GF-D8 (cell line): ENCODE measurements at regions not wholly inside any gene's neighbourhood (a gene's known extent, or its start where the extent isn't known, plus 50 kb on each side); places are given as distances from the start of the nearest gene placed in this dataset.
"Not testable (repeated sequence)": the region's sequence is repeated elsewhere in the genome, so short reads cannot be mapped to it uniquely, and the experiment has no call there.

ENCODE experiments used
- DNase-seq: peaks from one replicate; lab custom pipeline; 2025; lab: John Stamatoyannopoulos, UW

DNA sequence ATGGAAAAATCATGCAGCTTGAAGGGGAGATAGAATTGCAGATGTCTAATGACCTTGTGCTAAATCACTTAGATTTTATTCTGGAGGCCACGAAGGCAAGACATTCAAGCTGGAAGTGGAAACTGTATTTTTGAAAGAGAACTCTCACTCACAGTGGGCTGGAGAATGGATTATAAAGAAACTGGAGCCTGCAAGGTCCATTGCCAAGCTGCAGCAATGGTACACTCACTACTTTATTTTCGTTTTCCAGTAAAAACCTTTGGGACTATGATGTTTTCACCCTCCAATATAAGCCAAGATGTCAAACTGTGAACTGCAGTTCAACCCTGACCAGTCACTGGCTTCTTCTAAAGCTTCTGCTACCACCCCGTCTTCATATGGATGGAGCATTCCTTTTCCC is 62.0 kb downstream of the SKIDA1 start:
- DNase-seq, result no peak

DNA sequence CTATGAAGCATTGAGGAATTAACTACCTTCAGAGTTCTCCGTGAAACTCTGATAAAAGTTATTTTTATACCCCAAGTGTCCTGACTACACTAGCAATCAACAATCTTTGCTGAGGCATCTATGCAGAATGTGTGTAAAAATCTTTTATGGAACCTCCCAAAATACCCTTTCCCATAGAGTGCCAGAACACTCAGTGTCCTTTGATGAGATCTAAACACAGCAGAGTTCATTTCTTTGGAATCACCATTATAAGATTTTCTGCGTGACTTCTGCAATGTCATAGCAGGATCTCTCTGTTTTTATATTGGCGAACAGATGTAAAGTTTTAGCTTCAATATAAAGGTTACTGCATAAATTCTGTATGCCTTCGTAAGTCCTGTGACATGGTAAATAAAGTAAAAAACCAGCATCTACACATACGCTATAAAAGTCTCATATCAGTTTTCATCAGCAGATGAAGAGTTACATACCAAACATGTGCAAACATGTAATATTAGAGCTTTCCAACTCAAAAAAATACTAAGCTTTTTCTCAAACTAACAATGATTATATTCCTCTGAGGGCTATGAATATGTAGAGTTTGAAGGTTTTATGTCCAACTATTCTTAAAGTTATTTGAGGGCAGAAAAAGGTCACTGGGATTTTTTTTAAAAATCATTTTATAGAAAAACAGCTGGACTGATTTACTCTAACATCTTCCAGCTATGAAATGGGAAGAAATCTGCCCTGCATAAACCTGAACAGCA is 67.2 kb downstream of the SKIDA1 start:
- DNase-seq, result no peak

DNA sequence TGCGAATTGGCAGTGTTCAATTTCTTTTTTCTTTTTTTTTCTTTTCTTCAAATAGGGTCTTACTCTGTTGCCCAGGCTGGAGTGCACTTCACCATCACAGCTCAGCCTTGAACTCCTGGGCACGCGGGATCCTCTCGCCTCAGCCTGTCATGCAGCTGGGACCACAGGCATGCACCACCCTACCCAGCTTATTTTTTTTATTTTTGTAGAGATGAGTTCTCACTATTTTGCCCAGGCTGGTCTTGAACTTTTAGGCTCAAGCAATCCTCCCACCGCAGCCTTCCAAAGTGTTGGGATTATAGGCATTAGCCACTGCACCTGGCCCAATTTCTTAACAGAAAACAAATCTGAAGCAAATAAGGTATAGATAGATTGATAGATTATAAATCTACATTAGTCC is 69.3 kb downstream of the SKIDA1 start:
- no peak for DNase-seq

DNA sequence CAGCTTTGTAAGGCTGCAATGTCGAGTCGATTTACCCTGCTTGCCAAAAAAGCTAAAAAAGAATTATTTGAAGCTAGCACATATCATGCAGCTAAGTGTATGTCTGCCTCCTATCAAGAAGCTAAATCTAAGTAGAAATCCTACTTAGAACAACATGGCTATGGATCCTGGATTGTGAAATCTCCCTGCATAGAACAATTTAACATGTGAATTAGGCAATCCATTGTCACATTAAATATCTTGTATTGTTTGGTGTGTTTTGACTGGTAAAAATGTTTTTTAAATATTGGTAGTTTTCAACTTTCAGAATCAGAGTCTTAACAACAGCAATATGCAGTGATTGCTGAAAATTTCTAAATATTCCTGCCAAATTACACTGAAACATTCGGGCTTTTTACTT is 73.3 kb downstream of the SKIDA1 start:
- no peak for DNase-seq

DNA sequence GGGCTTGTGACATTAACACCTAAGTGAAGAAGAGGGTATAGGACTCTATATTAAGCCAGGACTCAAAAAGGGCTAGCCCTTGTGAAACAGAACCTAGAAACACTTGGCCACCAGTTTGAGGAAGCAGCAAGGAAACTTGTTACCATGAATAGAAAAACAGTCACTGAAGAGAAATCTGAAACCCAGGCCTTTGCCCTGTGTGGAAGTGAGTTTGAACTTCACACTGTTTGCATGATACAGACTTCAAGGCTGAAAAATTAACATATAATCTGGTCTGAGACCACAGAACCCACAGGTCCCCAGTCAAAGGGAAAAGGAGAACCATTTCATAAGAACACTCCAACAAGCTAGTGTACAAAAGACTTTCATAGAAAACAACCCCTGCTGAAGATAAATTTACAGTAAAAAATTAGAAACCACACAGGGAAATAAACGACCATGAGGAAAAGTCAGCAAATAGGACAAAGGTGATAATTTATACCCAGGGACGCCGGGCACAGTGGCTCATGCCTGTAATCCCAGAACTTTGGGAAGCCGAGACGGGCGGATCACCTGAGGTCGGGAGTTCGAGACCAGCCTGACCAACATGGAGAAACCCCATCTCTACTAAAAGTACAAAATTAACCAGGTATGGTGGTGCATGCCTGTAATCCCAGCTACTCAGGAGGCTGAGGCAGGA is 76.1 kb downstream of the SKIDA1 start:
- no peak for DNase-seq

- no peak for DNase-seq
Measured at GRCh38 chr10:21445163-21445562, 80.3 kb downstream of the SKIDA1 start.

GRCh38 chr10:21441625-21442024 is 83.9 kb downstream of the SKIDA1 start:
- no peak for DNase-seq

DNA sequence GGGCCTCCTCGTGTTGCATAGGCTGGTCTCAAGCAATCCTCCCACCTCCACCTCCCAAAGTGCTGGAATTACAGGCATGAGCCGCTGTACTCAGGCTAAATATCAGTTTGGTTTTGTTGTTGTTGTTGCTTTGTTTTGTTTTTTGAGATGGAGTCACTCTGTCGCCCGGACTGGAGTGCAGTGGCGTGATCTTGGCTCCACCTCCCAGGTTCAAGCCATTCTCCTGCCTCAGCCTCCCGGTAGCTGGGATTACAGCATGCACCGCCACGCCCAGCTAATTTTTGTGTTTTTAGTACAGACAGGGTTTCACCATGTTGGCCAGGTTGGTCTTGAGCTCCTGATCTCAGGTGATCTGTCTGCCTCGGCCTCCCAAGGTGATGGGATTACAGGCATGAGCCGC is 86.6 kb downstream of the SKIDA1 start:
- not testable (repeated sequence) for DNase-seq

- DNase-seq, result no peak
Measured at GRCh38 chr10:21437770-21438382, 87.6 kb downstream of the SKIDA1 start.

GRCh38 chr10:21432266-21432665 is 93.2 kb downstream of the SKIDA1 start:
- DNase-seq, result no peak

DNA sequence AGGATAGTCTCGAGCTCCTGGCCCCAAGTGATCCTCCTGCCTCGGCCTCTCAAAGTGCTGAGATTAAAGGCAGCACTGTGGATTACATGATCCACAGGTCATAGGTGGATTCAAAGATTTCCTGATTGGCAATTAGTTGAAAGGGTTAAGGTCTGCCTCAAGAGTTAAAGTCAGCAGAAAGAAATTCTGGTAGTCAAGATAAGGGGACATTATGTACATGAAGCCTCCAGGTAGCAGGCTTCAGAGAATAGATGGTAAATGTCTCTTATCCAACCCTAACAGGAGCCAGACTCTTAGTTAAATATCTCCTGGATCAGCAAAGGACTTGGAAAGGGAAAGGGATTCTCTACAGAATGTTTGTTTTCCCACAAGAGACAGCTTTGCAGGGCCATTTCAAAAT is 93.7 kb downstream of the SKIDA1 start:
- DNase-seq, result no peak

DNA sequence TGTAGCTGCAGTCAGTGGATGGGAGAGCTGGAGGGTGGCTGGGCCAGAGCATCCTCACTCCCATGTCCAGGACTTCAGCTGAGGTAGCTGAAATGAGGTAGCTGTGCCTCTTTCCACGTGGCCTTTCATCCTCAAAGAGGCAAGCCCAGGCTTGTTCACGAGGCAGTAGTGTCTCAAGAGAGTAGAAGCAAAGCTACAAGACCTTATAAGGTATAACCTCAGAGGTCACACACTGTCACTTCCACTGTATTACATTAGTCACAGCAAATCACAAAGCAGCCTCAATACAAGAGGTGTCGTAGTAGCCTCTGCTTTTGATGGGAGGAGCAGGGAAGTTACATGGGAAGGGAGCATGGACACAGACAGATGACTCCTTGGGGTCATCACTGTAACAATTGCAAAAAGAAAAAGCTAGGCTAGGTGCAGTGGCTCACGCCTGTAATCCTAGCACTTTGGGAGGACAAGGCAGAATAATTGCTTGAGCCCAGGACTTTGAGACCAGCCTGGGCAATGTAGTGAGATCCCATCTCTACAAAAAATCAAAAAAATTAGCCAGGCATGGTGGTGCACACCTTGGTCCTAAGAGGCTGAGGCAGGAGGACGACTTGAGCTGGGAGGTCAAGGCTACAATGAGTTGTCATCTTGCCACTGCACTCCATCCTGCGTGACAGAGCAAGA is 97.5 kb downstream of the SKIDA1 start:
- DNase-seq, result no peak

- DNase-seq, result no peak
Measured at GRCh38 chr10:21424459-21424861, 101.0 kb downstream of the SKIDA1 start.

GRCh38 chr10:21423850-21424249 is 101.6 kb downstream of the SKIDA1 start:
- DNase-seq, result no peak

DNA sequence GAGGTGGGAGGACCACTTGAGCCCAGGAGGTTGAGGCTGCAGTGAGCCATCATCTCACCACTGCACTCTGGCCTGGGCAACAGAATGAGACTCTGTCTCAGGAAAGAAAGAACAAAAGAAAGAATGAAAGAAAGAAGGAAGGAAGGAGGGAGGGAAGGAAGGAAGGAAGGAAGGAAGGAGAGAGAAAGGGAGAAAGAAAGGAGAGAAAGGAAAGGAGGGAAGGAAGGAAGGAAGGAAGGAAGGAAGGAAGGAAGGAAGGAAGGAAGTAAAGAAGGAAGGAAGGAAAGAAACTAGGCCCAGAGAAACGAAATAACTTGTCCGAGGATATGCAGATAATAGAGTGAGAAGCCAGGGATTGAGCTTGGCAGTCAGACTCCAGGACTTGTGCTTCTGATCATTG is 102.1 kb downstream of the SKIDA1 start:
- DNase-seq, result no peak

GRCh38 chr10:21421794-21422193 is 103.7 kb downstream of the SKIDA1 start:
- DNase-seq, result no peak

DNA sequence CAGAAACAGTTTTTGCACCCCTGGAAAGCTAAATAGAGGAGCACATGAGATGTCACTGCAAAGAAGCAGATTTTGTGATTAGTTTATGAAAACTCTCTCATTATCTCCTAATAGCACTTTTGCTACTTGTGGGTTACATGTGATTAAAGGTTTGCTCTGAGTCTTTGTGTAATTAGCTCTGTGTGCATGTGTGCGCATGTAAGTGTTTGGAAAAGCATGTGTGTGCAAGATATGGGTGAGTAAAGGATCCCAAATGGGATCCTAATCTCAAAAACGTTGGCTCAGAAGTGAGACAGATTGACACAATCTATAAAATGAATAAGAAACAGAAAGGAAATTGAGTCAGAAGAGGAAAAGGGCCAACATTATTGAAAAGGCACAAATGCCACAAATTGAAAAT is 104.5 kb downstream of the SKIDA1 start:
- DNase-seq, result no peak

DNA sequence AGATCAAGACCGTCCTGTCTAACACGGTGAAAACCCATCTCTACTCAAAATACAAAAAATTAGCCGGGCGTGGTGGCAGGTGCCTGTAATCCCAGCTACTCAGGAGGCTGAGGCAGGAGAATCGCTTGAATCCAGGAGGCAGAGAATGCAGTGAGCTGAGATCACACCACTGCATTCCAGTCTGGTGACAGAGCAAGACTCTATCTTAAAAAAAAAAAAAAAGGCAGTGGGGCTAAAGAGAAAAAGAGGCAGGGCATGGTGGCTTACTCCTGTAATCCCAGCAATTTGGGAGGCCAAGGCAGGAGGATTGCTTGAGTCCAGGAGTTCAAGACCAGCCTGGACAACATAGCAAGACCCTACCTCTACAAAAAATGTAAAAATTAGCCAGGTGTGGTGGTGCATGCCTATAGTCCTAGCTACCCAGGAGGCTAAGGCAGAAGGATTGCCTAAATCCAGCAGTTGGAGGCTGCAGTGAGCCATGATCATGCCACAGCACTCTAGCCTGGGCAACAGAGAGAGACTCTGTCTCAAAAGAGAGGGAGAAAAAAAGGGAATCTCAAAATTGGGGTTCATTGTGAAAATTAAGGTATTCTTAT is 106.4 kb downstream of the SKIDA1 start:
- not testable (repeated sequence) for DNase-seq

DNA sequence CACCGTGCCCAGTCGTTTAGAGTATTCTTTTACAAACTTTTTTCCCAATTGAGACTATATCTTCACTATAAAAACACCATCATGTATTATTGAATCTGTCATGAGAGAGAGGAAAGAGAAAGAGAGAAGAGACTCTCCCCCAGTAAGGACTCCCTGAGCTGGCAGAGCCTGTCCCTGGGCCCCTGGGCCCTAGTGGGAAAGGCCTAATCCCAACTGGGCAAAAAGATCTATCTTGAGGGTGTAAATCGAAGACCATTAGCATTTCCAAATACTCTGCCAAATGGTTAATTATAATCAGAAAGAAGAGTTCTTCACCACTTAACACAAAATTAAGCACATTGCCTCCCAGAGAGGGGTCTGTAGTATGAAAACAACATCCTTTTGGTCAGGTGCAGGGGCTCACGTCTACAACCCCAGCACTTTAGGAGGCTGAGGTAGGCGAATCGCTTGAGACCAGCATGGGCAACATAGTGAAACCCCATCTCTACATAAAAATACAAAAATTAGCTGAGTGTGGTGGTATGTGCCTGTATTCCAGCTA is 108.2 kb downstream of the SKIDA1 start:
- no peak for DNase-seq

DNA sequence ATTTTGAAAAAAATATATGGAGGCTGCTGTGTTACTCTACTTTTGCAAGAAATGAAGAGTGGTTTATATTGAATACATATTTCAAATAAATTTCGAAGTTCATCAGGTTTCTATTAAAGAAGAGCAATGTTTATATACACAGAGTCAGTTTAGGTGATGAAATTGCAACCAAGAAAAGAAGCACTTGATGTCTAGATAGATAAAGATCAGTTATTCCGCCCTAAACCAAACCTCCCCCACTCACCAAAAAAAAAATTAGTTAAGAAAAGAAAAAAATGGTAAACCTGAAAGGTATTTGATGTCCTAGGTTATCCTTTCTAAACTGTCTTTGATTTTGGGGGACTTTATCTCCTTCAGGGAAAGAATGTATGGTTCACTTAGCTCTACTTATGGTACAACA is 111.8 kb downstream of the SKIDA1 start:
- DNase-seq, result no peak

DNA sequence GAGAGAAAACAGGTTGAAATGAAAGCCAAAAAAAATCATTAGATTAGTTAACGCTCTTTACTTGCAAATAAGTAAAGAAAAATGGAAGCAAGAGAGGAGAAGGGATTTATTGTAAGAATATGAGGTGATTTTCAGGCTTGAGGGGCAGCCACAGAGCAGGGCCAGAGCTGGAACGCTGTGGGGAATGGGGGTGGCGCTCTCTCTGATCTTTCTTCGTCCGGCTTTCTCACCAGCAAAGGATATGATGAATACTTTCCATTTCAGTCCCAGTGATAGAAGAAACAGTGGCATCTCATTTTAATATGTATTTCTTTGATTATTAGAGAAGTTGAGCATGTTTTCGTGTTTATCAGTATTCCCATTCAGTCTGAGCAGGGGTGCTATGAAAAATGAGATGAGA is 112.2 kb downstream of the SKIDA1 start:
- no peak for DNase-seq

DNA sequence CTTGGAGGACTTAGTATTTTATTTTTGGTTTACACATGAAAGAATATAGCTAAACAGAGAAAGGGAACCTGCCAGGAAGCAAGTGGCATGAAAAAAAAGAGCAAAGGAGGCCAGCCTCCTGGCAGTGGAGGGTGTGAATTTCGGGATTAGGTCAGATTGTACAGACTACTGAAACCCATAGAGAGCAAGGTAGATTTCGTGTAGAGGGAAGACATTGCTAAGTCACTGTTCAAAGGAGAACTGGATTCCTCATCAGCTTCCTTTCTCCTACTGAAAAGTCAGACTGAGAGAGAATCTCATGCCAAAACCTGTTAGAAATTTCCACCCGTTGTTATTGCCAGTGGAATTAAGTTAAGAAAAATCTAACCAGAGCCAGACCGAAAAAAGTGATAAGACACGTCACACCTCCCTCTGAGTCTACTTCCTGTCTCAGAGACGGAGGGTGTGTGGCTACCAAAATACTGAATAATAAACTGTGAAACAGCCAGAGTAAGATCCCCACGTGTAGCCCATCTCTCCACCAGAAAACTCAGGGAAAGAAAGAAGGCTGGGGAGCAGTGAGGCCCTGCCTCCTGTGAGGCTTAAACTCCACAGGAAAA is 118.8 kb downstream of the SKIDA1 start:
- DNase-seq, result no peak
